ENCODE measurements at regions not wholly inside any gene's neighbourhood (a gene's known extent, or its start where the extent isn't known, plus 50 kb on each side); places are given as distances from the start of the nearest gene placed in this dataset.

DNA sequence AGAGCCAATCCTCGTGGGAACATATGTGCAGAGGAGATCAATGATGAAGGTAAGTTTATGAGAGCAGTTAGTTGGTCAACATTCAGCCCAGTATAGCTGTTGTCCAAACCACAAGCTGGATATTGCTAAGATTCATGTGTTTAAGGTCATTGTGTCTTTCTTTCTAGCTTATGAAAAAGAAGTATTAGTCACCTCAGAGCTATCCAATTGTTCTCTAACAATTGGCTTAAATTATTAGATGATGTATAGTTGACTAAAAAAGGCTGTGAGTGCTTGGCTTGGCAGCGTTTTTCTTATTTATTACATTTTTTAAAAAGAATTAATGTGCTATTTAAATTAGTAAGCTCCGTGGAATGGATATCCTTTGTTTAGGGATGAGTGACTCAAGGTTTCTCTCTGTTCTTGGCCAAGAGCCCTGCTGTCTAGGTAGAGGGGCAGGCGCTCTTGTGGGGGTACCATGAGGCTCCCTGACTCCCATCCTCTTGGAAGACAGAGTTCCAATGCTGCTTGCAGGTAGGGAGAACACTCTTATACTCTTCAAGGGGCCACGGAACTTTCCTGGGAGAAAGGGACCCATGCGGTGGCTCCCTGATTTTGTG lies 487.4 kb downstream of the IRX1 start:
- no peak for DNase-seq

DNA sequence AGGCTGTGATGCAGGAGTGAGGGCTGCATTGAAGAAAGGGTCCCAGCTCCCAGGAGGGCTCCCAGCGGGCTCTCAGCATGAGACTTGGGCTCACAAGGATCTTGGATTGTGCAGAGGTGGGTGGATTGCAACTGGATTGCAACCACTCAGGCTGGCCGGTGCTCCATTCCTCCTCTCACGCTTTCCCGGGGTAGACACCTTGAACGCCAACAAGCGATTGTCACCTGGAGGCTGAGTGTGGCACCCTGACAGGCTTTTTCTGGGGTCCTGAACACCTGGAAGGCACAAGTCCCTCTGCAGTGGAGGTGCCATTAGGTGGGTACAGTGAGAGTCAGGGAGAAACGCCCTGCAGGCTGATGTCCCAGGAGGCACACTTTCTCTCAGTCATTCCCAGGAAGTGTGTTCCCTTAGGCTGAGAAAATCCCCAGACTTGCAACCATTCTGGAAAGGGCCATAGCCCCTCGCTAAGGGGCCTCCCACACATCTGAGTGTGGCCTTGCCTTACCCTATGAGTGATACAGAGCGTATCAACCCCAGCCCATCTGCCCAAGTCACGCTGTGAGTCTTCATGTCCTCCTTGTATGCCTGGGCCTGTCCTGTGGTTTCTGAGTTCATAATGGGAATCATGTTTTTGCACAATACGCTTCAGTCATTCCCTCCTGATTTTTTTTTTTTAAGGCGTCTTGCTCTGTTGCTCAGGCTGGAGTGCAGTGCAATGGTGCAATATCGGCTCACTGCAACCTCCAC lies 488.1 kb downstream of the IRX1 start:
- no peak for DNase-seq

DNA sequence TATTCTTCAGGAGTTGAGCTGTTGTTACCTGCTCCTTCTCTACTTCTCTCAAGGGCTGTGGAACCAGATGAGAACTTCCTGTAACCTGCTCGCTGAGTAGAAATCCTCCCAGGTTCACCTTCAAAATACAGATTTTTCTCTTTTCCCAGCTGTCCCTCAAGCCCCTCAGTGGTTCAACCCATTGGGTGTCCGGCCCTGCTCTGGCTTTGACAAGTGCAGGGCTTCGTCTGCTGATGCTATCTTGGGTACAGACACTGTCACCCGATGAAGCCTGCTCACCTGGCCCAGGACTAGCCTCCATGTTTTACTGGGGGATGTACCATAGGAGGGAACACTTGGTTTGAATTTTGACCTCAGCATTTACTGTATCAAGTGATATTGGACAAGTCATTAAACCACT lies 490.4 kb downstream of the IRX1 start:
- DNase-seq, result no peak

DNA sequence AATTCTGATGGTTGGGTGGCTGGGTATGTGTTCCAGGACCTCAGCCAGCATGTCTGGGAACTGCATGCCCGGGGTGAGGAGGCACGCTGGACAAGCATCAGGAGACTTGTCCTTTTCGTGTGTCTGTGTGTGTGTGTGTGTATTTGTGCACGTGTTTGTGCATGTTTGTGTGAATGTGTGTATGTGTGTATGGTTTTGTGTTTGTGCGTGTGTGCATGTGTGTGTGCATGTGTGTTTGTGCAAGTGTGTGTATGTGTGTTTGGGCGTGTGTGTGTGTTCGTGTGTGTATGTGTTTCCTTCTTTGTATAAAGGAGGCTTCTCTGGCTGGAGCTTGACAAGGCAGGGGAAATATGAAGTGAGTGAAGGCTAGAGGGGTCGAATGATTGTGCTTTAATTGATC lies 491.5 kb downstream of the IRX1 start:
- no peak for DNase-seq

DNA sequence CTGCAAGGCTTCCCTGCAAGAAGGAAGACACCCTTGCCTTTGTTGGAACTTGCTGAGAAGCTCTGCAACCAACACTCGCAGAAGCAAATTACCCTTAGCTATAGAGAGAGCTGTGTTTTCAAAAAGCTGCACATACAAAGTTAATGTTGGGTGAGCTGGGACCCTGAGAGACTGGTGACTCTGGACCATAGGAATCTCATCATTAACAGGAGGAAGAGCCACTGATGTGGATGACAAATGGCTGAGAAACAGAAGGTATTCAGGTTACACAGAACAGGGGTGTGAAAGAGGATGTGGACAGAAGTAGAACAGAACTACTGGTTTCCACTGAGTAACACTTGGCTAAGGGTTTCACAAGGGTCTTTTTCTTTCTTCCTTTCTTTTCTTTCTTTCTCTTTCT lies 493.5 kb downstream of the IRX1 start:
- no peak for DNase-seq

DNA sequence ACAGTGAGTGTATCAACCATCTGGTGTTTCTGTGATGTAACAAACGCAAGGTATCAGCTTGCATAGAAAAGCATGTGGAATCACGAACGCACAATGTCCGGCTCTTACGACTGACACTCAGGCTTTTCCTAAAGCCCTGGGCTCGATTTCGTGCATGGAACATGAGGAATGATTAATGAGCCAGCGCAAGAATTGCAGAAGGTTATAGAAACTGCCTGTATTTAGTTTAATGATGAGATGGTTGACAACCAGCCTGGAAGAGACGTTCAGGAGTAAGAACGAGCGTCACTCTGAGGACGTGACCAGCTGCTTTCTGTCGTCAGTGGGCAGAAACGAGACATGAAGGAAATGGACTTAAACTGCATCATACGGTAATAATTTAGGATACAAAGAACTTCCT lies 497.6 kb downstream of the IRX1 start:
- DNase-seq, result no peak

DNA sequence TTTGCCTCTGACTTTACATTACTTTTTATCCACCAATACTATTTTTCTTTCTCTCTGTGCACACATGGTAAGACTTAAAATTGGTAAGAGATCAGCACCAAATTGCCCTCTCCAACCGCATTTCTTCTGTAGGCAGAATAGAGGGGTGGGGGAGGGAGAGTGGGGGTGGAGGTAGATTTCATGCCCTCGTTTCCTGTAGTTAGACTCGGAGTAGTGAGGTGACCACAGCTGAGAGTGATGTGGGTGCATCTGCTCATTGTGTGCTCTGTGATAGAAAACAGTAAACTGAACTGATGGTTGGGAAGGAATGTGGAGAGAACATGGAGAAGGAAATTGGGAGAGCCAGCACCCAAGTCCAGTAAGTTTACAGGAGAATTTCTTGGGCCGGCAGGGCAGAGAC lies 498.3 kb downstream of the IRX1 start:
- DNase-seq, result no peak

DNA sequence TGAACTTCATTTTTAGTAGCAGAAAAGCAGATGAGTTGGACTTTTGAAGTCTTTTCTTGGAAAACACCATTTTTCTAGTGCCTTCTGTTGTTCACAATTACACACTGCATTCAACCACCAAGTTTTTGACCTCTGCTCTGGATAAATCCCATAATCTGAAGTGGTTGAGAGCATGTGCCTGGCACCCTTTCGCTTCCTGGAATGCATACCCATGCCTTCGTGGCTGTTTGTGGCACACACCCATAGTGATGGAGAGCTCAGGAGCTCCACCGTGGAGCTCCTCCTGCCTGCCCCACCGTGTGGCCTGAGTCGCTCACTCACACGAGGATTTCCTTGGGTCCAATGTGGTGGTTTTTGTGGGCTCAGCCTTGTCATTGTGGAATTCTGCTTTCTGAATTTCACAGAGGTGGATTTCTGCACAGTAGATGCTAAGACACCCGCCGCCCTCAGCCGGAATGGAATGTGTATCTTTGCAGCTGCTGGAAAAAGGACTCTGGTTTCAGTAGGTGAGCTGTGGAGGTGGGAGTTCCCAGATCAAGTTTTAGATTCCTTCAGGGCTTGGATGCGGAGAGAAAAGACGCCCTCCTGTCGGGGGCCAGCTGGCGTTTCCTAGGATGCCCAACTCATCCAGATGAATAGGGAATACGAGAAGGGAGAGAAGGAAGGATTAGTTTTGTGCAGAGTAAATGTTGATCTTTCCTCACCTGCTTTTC lies 500.4 kb downstream of the IRX1 start:
- no peak for DNase-seq

DNA sequence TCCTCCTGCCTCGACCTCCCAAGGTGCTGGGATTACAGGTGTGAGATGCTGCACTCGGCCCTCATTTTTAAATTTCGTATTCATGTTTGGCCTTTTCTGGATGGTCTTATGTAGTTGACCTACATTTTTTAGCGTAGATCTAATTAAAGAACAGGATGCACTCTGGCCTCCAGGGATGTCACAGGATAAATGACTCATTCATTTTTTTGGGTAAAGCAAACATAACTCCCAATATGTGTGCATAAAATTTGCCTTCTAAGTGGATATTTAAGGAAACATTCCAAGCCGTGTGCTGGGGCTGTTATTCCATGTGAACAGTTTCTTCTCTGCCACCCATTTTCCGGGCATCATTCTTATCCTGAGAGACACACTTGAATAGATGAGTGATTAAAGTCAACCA lies 501.6 kb downstream of the IRX1 start:
- DNase-seq, result no peak

DNA sequence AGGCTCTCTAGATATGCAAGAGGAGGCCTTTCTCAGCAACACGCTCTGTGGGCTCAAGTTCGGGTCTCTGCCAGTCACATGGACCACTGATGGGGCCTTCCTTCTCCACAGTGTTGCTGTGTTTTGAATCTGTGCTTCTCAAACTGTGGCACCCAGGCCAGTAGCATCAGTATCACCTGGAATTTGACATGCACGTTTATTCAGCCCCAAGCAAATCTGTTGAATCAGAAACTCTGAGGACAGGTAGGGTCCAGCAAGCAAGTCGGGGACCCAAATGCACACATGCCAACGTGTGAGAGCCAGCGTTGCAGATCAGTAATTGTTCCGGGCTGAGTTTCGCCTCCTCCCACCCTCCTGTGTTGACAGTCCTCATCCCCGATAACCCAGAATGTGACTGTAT lies 502.6 kb downstream of the IRX1 start:
- DNase-seq, result no peak

DNA sequence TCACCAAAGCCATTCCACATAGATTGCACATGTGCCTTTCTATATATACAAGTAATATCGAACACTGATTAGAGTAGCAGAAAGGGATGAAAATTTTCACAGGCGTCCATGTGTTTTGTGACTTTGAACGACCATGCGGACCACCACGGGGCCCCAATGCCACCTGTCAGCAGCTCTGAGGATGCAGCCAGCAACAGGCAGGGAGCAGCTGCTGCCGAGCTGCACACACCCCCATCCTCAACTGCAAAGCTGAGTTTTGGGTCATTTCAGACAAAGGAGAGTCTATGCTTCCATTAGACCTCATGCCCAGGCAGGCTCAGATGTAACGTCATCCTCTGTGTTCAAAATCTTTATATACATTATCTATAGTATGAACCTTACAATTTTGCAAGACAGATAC lies 503.8 kb downstream of the IRX1 start:
- DNase-seq, result no peak

DNA sequence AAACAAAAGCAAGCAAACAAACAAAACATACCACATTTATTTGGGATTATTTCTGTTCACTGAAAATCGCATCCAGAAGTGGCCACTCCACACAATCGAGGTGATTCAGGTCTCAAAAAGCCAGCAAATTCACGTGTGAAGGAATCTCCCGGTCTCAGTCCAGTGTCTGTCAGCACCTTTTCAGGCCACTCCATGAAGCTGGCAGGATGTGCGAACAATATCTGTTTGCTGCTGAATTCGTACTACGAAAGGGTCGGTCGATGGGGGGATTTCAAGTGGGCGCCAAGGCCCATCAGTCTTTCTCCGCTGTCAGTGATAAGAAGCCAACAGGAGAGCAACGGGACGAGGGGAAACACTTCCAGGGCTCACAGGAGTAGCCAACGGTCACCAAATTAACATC lies 505.1 kb downstream of the IRX1 start:
- no peak for DNase-seq

DNA sequence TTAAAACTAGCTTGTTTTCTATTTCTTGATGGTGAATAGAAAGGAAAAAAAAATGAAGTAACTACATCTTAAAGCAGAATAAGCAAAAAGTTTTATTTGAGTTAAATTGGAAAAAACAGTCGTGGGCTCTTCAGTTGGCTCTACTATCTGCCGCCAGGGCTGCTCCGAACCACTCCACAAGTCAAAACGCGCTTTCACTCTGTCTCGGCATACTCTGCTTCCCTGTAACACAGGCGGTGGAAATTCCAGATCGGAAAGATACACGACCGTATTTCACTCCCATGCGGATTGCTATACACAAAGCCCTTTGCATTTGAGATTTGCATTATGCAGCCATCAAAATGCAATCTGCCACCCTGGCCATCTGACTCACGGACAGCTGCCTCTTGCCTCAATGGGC lies 505.6 kb downstream of the IRX1 start:
- no peak for DNase-seq

DNA sequence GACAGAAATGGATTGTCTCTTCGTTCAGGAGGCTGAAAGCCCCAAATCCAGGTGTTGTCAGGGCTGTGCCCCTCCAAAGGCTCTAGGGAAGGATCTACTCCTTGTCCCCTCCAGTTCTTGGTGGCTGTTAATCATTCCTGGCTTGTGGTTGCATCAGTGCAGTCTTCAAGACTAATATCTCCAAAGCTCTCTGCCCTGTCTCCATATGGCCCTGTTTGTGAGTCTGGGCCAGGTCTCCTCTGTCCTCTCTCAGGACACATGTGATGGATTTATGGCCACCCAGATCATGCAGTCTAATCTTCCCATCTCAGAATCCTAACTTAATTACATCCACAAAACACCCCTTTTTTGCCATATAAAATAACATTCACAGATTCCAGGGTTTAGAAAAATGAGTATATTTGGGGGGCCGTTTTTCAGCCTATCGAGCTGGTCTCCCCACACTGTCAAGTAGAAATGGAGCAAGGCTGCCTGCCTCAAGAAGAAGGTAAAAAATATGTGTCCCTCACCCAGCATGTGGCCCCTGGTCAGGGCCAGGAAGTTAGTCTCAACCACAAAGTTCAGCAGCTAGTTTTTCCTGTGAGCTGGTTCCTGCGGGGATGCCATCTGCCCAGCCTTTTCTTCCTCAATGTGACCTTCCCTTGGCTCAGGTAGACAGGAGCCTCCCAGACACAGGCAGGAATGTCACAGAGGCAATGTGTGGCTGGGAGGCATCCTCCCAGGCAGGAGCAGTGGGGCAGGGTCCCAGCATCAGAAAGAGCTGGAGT lies 509.4 kb downstream of the IRX1 start:
- no peak for DNase-seq

DNA sequence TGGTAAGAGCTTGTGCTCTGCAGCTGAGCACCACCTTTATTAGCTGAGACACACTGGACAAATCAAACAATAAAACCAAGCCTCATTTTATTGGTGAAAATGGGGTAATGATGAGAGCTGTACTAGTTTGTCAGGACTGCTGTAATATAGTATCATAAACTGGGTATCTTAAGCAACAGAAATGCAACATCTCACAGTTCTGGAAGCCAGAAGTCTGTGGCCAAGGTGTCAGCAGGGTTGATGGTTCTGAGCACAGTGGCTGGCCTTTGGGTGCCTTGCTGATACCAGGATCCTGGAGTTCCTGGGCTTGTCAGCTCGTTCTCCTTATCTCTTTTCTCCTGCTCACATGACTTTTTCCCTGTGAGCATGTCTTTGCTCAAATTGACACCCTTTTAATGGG lies 513.1 kb downstream of the IRX1 start:
- no peak for DNase-seq

DNA sequence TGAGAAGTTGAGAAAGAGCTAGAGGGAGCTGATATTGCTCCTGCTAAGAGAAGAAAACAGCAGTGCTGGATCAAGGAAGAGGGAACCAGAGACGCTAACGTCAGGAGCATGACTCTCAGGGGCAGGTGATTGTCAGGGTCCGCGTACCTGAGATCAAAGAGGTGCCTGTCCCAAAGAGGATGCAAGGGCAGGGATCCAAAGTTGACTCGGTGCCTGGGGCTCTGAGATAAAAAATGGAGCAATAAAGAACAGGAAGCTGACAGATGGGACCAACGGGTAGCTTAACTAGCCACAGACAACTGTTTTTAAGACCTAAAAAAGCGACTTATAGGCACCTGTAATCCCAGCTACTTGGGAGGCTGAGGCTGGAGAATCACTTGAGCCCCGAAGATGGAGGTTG lies 517.8 kb downstream of the IRX1 start:
- DNase-seq, result no peak

DNA sequence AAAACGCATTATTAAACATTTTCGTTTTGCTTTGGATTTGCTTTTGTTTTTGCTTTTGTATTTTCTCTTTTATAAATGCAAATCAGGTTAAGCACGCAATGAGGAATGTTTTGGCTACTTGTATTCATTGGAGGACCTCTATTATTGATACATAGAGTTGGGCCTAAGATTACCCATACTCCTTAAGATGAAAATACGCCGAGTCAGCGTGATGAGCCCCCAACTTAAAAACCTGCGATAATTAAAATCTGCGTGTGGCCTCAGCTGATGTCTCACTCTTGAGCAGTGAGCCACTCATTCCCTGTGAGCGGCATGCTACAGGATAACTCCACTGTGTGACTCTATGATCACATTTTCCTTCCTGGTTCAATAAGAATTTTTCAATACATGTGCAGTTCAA lies 518.3 kb downstream of the IRX1 start:
- DNase-seq, result no peak

DNA sequence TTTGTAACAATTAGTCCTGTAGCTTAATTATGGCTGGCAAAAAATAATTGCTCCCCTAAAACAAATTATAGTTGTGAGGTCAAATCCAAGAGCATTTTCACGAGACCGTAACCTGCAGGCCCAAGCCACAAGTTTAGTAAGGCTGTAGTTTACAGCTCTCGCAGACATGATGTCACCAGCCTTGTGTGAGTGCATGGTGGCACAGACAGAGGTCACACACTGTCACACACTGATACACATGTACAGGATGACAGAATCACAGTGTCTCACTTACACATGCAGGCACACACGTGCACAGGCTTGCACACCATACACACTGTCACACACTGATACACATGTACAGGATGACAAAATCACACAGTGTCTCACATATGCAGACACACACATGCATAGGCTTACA lies 518.8 kb downstream of the IRX1 start:
- no peak for DNase-seq

DNA sequence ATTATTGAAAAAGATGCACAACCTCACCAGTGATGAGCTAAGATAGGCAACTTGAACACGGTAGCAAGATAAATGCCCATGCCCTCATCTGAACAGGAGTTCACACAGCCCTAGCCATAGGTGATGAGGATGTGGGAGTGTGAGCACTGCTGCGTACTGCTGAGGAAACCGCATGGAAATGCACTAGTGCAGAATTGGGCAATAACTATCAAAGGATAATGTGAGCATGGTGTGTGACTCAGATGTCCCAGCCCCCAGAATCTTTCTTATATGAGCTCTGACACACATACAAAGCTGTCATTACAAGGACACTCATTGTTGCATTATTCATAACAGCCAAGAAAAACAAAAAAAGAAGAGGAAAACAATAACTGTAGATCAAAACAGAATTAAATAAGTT lies 521.2 kb downstream of the IRX1 start:
- no peak for DNase-seq

DNA sequence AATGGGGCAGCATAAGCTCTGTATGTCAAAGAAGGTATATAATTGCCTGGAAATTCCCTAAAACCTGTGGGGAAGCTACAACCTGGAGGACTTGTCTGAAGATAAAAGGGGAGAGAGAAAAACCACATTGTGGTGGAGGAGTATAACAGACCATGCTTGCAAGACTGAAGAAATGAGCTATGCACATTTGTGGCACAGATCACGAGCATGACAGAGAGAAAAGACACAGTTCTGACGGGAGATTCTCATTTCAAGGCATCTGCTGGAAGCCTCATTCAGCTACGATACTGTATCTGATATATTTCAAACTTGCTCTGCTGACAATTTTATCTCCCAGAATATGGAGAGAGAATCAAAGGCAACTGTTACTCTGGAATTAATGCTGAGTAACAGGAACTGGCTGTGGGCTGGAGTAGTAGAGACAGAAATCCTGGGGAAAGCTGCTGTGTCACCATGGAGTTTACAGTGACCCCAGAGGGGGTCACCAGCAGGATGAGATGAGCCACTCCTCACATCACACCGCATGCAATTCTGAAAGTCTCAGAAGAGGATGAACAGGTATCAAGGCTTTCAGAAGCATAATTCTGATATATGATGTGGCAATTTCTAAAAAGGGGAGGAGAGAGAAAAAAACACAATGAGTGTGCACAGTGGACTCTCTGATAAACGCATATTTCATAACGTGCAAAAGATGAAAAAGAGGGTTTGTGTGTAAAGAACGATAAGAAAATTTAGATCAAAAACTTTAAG lies 528.8 kb downstream of the IRX1 start:
- no peak for DNase-seq

DNA sequence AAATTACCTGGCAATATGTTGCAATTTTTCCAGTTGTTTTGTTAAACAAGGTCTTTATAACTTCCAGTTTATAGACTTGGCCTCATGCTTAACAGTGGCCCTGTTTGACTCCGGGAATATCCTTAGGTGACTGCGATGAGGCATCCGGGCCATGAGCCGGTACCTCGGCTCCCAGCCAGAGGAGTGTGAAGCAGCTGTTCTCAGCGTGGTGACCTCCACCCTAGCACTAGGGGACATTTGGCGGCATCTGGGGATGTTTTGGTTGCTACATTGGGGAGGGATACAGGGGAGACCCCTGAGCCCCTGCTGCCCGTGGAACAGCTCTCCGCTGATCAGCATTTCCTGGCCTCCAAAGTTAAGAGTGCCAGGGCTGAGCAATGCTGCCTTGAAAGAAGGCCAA lies 533.4 kb downstream of the IRX1 start:
- DNase-seq, result no peak

DNA sequence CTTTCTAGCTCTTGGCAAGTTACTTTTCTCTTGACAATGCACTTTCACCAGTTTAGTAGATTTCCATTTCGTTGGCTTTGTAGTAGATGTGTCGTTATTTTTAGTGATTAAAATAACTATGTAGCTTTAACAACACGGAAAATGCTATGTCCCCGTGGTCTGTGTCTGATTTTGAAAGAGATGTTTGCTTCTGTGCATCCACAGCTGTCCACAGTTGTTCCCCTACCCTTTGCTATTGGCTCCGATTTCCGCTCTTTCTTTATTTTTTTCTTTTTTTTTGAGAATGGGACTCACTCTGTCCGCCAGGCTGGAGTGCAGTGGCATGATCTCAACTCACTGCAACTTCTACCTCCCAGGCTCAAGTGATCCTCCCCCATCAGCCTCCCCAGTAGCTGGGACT lies 533.9 kb downstream of the IRX1 start:
- no peak for DNase-seq

DNA sequence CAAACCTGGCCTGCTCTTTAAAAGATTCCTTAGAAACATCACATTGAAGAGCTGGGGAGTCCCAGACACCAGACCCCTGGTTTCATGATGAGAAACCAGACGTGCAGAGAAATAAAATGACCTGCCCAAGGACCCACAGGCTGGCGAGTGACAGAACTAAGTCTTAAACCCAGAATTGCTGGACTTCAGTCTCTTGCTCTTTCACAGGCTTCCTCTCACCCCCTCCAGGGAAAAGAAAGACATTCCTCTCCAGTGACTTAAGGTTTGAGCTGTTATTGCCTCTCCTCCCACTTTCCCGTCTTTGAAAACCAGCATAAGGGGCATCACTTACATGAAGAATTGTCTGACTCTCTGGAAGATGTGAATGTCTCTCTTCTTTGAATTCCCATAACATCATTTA lies 535.2 kb downstream of the IRX1 start:
- DNase-seq, result no peak
